ENCODE measurements at regions not wholly inside any gene's neighbourhood (a gene's known extent, or its start where the extent isn't known, plus 50 kb on each side); places are given as distances from the start of the nearest gene placed in this dataset.

DNA sequence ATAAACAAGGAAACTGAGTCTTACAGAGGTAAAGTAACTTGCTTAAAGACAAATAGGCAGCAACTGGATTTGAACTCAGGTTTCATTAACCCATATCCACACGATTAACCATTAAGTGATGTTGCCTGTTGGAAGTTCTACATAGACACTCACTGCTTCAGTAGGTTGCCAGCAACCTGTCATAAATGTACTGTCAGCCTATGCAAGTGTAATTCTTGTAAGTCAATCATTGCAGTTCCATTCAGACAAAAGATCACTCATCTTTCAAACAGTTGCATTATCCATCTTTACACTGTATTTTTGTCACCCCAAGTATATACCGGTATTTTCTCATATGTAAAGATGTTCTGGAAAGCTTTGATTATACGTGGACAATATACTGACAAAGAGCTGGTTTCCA, 676.9 kb upstream of the PCDH20 start:
- WGBS: 73% methylated on average over 3 of the region's 3 CpGs

GRCh38 chr13:62088165-62088564, 672.5 kb upstream of the PCDH20 start:
- no peaks in the 10 kb centered on the region for H3K4me1 ChIP-seq (ENCODE audit: control insufficient read depth in 4 of 4, insufficient read depth in 4 of 4, low read length in 3 of 4)
- no peak overlapping the region for H3K27ac ChIP-seq (ENCODE audit: low read depth in 1 of 2, low read length in 2 of 2)
- DNase-seq (ENCODE audit: low spot score): no peak
- TF ChIP-seq RXRA (IDR thresholded peaks at IDR 0.05): no peak
- no peak for TF ChIP-seq HNF4G (IDR thresholded peaks at IDR 0.05)
- no peak for TF ChIP-seq TAF1 (conservative IDR thresholded peaks at IDR 0.05)
- TF ChIP-seq MAX (IDR thresholded peaks at IDR 0.05): no peak
- TF ChIP-seq EGR1 (IDR thresholded peaks at IDR 0.05; ENCODE audit: low read depth in 2 of 2): no peak
- no peak for TF ChIP-seq NR2F2 (IDR thresholded peaks at IDR 0.05)
- TF ChIP-seq SP1 (IDR thresholded peaks at IDR 0.05): no peak
- TF ChIP-seq, protein P1, sequence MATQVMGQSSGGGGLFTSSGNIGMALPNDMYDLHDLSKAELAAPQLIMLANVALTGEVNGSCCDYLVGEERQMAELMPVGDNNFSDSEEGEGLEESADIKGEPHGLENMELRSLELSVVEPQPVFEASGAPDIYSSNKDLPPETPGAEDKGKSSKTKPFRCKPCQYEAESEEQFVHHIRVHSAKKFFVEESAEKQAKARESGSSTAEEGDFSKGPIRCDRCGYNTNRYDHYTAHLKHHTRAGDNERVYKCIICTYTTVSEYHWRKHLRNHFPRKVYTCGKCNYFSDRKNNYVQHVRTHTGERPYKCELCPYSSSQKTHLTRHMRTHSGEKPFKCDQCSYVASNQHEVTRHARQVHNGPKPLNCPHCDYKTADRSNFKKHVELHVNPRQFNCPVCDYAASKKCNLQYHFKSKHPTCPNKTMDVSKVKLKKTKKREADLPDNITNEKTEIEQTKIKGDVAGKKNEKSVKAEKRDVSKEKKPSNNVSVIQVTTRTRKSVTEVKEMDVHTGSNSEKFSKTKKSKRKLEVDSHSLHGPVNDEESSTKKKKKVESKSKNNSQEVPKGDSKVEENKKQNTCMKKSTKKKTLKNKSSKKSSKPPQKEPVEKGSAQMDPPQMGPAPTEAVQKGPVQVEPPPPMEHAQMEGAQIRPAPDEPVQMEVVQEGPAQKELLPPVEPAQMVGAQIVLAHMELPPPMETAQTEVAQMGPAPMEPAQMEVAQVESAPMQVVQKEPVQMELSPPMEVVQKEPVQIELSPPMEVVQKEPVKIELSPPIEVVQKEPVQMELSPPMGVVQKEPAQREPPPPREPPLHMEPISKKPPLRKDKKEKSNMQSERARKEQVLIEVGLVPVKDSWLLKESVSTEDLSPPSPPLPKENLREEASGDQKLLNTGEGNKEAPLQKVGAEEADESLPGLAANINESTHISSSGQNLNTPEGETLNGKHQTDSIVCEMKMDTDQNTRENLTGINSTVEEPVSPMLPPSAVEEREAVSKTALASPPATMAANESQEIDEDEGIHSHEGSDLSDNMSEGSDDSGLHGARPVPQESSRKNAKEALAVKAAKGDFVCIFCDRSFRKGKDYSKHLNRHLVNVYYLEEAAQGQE (IDR thresholded peaks at IDR 0.05): no peak
- no peak for TF ChIP-seq RAD21 (IDR thresholded peaks at IDR 0.05)
- no peak for TF ChIP-seq FOXA2 (IDR thresholded peaks at IDR 0.05)
- TF ChIP-seq HNF4A (conservative IDR thresholded peaks at IDR 0.05): no peak
- TF ChIP-seq, protein P2, sequence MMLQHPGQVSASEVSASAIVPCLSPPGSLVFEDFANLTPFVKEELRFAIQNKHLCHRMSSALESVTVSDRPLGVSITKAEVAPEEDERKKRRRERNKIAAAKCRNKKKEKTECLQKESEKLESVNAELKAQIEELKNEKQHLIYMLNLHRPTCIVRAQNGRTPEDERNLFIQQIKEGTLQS (IDR thresholded peaks at IDR 0.05): no peak
- TF ChIP-seq ZBTB33 (IDR thresholded peaks at IDR 0.05): no peak
- H3K27me3 ChIP-seq (ENCODE audit: control insufficient read depth in 4 of 4, insufficient read depth in 4 of 4, low read length in 3 of 4): no peaks in the 10 kb centered on the region
- H3K4me3 ChIP-seq (ENCODE audit: low read depth in 1 of 3, low read length in 3 of 3): no peak overlapping the region
- H3K9ac ChIP-seq (ENCODE audit: low read depth in 1 of 2, low read length in 2 of 2): no peak overlapping the region
- no peaks in the 10 kb centered on the region for H3K9me3 ChIP-seq (ENCODE audit: control insufficient read depth in 4 of 4, low read length in 3 of 4)
- no peaks in the 10 kb centered on the region for H3K36me3 ChIP-seq (ENCODE audit: control insufficient read depth in 4 of 4, insufficient read depth in 3 of 4, low read depth in 1 of 4, low read length in 3 of 4)

More for the DNA sequence above, 676.9 kb upstream of the PCDH20 start:
- TF ChIP-seq RXRA (IDR thresholded peaks at IDR 0.05) (no peak), RAD21 (IDR thresholded peaks at IDR 0.05) (no peak), GABPA (IDR thresholded peaks at IDR 0.05 in 1 of 2, conservative IDR thresholded peaks at IDR 0.05 in 1 of 2) (no peak), TAF1 (conservative IDR thresholded peaks at IDR 0.05) (no peak), MAX (IDR thresholded peaks at IDR 0.05) (no peak), FOXA2 (IDR thresholded peaks at IDR 0.05) (no peak), YY1 (IDR thresholded peaks at IDR 0.05) (no peak), FOXA1 (IDR thresholded peaks at IDR 0.05) (no peak), HNF4A (conservative IDR thresholded peaks at IDR 0.05) (no peak), NR2F2 (IDR thresholded peaks at IDR 0.05) (no peak), EGR1 (IDR thresholded peaks at IDR 0.05; ENCODE audit: low read depth in 2 of 2) (no peak), JUND (IDR thresholded peaks at IDR 0.05) (no peak), SP1 (IDR thresholded peaks at IDR 0.05) (no peak)
- TF ChIP-seq, protein P2 (IDR thresholded peaks at IDR 0.05): no peak
- TF ChIP-seq, protein P1 (IDR thresholded peaks at IDR 0.05): no peak
- no peak overlapping the region for H3K27ac ChIP-seq (ENCODE audit: low read depth in 1 of 2, low read length in 2 of 2)
- H3K4me3 ChIP-seq (ENCODE audit: low read depth in 1 of 3, low read length in 3 of 3): no peak overlapping the region
- no peak for DNase-seq (ENCODE audit: low spot score)
- no peaks in the 10 kb centered on the region for H3K9me3 ChIP-seq (ENCODE audit: control insufficient read depth in 4 of 4, low read length in 3 of 4)
- no peak overlapping the region for H3K9ac ChIP-seq (ENCODE audit: low read depth in 1 of 2, low read length in 2 of 2)
- no peaks in the 10 kb centered on the region for H3K4me1 ChIP-seq (ENCODE audit: control insufficient read depth in 4 of 4, insufficient read depth in 4 of 4, low read length in 3 of 4)
- H3K27me3 ChIP-seq (ENCODE audit: control insufficient read depth in 4 of 4, insufficient read depth in 4 of 4, low read length in 3 of 4): no peaks in the 10 kb centered on the region
- no peaks in the 10 kb centered on the region for H3K36me3 ChIP-seq (ENCODE audit: control insufficient read depth in 4 of 4, insufficient read depth in 3 of 4, low read depth in 1 of 4, low read length in 3 of 4)

Data from liver (tissue), 7 donors.